Endometrium (tissue), 2 donors: ENCODE measurements at regions not wholly inside any gene's neighbourhood (a gene's known extent, or its start where the extent isn't known, plus 50 kb on each side); places are given as distances from the start of the nearest gene placed in this dataset.

ENCODE experiments used
- FAIRE-seq: peaks from 2 replicates; lab custom pipeline; 2012; peaks lifted over from hg19 to GRCh38; lab: Jason Lieb, UNC
- donor health status: control.
- donor health status: control.

DNA sequence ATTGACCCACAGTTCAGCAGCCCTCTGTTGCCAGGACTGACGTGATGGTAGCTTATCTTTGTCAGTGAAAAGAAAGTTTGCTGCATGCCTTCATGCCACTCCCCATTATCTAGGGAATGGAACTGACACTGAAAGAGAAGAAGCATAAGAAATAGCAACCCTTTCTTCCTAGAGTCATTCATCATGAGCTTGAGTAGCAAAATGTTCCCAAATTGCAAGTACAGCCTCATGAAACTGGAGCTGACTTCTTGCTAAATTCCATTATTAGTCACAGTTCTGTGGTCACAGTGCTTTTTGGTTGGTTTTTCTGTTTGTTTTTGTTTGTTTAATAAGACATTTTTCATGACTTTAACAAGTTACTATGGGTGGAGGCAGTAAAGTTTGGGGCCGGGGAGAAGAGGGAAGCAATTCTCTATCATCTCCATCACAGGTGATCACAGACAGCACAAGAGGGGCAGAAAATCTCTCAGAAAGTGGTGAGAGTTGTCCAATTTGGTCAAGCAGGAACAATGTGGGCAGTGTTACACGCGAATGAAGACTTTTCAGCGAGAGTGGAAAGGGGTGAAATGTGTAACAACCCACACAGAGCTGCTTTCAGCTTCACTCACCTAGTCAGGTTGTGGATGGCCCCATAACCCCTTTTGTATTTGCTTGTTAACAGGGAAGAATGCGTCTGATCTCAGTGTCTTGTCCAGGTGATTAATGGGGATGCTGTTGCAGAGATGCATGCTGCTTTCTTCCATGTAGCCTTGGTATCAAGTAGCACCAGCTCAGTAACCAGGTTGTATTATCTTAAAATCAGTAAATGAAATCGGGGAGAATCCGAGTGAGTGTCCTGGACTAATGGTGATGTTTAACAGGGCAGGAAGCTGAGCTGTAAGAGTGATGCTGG lies 440.4 kb downstream of the DMRT2 start:
- FAIRE-seq: no peak

DNA sequence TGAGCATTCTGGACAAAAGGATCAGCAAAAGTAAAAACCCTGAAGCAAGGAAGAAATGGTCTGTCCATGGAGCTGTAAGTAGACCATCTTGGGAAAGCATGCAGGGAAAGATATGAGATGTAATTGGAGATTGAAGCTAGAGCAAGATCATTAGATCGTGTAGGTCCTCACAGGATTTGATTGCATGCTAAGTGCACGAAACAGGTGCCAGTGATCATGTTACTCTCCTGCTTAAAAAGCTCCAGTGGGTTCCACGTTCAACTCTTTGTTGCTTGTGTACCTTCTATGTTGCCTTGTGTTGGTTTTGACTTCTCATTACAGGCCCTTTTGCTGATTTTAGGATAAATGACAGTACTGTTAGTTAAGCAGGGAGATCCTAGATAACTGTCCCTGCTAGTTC lies 442.0 kb downstream of the DMRT2 start:
- FAIRE-seq: no peak

DNA sequence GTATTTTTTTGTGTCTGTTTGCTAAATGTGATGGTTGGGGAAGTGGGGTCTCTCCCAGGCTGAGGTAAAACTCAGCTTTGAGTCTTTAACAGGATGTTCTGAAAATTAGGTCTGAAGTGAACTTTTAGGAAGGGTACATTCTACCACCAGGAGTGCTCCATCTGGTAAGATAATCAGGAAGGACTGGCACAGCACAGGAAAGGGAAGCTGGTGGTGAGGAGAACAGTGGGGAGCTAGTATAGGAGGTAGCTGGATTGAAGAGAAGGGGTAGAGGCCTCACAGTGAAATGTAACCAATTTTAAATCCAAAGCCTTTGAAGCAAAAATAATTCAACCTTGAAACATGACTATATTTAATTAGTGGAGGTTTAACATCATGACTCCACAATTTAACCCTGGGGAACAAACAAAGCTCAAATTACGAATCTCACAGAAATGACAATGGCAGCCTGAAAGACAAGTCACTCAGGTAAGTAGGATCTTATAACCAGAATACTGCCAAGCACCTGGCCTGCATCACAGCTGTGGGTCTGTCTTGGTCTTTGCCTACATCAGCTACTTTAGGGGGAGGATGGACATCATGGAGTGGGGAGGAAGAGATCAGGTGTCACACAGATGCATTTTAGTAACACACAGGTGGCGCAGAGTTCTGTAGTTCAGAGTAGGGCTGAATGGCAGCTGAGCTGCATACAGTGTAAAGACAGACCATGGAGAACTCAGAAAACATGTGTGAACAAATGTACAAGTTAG lies 445.3 kb downstream of the DMRT2 start:
- no peak for FAIRE-seq

DNA sequence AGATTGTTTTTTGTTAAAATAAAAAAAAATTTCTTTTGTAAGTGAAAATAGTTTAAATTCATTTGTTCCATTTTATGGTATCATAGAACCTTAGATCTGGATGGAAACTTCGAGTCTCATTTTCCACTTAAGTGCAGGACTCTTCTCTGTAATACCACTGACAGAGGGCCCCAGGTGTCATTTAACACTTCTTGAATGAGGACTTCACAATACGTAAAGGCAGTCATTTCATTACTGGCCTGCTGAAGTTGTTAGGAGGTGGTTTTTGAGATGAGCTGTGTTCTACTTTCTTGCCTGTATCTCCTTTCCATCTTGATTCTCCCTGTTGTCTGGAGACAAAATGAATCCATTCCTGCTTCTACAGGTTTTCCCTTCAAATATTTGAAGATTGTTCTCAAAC lies 455.3 kb downstream of the DMRT2 start:
- FAIRE-seq: no peak

DNA sequence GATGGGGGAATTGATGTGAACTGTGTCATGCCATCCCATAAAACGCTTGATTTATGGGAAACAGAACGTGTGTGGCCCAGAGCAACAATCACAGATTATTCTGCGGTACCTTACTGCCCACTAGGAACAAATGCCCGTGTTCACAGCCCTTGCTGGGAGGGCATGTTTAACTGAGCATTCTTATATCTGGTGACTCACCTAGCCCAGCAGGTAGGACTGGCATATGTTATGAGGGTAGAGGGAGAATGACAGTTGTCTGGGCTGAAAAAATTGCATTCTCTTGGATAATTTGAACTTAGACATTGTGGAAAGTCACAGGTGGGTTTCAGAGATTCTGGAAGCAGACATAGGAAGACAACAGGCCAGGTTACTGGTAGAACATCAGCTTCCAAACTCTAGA lies 460.6 kb downstream of the DMRT2 start:
- FAIRE-seq: no peak

DNA sequence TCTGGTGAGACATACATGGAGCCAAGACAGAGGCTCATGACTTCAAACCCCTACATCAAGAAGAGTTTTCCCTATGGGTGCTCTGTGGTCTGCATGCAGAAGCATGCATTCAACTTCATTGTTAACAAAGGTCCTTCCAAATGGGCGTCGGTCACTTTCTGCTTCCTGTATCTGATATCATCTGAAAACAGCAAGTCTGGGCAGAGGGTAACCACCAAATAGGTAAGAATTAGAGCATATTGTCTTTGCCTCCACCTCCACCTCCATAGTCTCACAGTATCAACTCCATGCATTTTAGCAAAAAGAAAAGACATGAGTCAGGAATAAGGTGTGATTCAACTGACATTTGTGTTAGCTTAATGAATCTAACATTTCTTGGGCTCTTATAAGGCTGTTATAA lies 462.9 kb downstream of the DMRT2 start:
- FAIRE-seq: no peak

DNA sequence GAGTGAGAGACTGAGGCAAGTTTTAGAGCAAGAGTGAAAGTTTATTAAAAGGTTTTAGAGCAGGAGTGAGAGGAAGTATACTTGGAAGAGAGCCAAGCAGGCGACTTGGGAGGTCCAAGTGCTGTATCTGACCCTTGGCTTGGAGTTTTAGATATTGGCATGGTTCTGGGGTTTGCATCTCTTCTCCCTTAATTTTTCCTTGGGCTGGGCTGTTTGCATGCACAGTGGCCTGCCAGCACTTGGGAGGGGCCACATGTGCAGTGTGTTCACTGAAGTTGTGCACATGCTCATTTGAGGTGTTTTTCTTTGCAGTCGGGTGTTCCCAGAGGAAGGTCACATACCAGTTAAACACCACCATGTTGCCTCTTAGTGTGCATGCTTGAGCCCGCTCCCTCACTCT lies 464.1 kb downstream of the DMRT2 start:
- no peak for FAIRE-seq

DNA sequence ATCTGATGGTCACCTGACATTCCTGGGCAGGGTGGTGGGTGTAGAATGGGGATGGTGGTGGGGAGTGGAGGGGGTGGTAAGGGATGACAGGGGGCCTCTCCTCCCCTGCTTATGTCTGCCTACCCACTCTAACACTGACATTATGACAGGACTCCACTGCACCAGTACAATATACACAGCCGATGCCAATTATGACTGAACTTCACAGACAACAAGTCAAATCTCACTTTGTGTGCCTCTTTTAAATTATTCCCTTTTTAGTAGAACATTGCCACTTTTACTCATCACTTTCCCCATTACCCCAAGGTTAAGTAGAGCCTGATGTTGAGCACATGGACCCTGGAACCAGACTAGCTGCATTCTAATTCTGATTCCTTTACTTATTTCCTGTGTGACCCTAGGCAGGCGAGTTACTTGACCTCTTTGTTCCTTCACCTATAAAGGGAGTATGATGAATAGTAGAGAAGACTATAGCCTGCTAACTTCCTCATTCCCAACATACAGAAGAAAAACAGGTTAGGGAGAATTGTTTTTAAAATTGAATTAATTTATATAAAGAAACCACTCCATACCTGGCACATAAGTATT lies 464.7 kb downstream of the DMRT2 start:
- no peak for FAIRE-seq

DNA sequence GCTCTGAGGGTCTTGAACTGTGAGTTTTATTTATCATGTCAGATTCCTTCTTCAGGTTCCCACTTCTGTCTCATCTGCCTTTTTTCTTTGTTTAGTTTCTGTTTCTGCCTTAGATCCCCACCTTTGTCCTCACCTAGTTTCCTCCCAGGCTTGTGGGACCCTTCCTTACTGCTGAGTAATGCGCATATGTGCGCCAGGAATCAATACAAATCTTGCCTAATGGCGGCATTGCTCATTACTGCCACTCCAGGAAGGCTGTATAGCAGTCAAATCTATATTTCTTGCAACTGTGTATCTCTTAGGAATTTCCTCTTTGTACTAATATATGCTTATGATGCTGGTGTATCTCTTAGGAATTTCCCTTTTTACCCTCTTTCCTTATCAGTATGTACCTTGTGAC lies 465.4 kb downstream of the DMRT2 start:
- no peak for FAIRE-seq

DNA sequence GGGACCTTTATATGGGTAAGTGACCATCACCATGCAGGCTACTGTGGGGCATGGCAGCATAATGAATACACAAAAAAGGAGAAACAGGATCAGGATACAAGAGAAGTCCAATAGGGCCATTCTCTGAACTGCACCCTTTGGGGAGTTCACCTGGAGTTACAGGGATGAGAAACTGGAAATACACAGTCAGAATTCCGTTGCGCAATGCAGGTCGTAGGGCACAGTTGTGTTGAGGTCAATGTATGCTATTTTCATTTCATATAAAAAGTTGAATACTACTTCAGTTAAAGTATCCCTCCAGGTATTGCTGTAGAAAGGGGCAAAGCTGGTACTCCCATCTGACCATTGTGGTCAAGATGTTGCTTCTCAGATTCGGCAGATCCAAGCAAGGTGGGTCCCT lies 471.4 kb downstream of the DMRT2 start:
- no peak for FAIRE-seq

DNA sequence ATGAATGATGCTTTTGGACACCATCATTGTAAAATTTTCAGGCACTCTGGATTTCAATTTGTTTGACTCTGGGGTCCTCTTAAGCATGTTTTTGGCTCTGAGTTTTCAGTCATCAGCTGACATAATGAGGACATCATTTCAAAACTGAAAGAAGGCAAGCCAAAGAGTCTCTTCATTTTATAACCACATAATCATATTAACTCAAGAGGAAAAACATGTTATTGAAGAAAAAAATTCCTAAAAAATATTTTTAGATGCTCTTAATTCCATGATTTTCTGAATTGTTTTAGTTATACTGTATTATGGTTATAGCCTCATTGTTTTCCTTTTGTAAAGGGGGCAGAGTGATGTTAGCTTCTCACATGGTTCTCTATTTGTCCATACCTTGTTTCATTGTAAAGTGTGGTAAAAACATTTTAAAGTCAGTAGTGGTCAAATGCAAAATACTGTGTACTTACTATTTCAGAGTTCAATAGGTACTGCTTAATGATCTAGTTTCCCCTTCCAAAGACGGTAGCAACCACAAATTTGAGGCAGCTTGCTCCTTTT lies 472.1 kb downstream of the DMRT2 start:
- no peak for FAIRE-seq

DNA sequence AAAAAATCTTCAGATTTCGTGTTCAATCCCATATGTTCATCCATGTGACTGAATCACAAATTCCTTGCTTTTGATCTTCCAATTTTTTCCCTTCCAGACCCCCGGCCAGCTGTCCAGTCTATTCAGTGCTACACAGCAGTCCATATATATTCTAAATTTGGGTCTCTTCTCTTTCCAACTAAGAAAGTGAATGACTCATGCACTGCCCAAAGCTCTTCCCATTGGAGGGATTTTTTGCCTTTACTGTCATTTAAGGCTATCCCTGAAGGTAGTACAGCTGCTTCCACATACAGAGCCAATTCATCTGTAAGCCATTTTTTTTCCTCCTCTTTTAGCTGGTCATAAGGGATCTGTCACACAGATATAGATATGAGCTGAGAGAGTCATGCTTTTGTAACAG lies 478.3 kb downstream of the DMRT2 start:
- no peak for FAIRE-seq

DNA sequence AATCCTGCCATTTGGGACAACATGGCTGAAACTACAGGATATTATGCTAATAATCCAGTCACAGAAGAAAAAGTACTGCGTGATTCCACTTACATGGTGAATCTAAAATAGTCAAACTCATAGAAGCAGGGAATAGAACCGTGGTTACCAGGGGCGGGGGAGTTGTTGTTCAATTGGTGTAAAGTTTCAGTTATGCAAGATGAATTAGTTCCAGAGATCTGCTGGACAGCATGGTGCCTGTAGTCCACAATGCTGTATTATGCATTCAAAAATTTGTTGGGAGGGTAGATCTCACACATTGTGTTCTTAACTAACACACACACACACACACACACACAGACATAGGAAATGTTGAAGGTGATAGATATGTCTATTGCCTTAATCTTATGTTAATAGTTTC lies 480.5 kb downstream of the DMRT2 start:
- no peak for FAIRE-seq

DNA sequence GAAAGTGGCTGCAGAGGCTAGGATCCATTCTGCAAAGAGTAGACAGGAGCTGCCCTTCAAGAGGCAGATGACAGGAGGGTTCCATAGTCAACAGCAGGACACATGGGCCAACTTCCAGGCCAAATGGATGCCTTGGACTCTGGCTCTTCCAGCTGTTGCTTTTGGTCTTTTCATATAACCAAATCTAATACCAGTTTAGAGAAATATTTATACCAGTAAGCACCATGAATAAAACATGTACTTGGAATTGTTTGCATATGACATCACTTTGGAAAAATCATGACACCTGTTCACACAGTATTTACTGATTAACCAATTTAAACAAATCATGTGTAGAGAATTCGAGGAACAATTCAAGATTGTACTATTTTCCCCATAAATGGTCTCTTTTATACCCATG lies 481.3 kb downstream of the DMRT2 start:
- FAIRE-seq: no peak

DNA sequence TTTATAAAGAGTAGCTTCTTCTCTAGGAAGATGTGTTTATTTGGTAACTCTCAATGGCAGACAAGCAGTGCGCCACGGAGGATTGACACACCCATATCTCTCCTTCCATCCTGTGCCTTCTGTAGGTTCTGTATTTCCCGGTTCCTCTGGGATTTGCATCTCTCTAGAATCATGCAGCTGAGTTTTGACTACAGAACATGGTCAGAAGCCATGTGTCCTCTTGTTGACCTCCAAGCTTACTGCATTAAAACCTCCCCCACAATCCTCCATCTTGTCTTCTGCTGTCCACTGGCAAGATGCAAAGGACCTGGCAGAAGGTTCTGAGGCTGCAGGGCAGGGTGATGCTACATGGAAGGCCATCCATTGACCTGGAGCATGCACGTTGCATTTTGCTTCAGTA lies 482.0 kb downstream of the DMRT2 start:
- no peak for FAIRE-seq

DNA sequence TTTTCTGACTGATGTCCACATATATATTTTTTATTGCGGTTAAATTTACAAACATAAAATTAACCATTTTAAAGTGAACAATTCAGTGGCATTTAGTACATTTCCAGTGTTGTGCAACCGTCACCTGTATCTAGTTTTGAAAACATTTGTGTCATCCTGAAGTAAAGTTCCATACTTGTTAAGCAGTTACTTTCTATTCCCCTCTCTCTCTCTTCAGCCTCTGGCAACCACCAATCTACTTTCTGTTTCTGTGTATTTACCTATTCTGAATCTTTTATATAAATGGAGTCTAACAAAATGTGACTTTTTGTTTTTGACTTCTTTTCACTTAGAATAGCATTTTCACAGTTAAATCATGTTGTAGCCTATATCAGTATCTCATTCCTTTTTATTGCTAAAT lies 480.1 kb upstream of the SMARCA2 start:
- FAIRE-seq: no peak

DNA sequence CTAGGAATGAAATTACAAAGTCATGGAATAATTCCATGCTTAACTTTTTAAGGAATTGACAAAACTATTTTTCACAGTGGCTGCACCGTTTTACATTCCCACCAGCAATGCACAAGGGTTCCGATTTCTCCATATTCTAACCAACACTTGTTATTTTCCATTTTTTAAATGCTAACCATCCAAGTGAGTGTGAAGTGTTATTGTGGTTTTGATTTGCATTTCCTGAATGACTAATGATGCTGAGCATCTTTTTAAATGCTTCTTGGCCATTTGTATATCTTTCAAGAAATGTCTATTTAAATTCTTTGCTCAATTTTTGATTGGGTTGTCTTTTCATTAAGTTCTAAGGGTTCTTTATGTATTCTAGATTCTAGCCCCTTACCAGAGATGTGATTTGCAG lies 479.5 kb upstream of the SMARCA2 start:
- FAIRE-seq: no peak

DNA sequence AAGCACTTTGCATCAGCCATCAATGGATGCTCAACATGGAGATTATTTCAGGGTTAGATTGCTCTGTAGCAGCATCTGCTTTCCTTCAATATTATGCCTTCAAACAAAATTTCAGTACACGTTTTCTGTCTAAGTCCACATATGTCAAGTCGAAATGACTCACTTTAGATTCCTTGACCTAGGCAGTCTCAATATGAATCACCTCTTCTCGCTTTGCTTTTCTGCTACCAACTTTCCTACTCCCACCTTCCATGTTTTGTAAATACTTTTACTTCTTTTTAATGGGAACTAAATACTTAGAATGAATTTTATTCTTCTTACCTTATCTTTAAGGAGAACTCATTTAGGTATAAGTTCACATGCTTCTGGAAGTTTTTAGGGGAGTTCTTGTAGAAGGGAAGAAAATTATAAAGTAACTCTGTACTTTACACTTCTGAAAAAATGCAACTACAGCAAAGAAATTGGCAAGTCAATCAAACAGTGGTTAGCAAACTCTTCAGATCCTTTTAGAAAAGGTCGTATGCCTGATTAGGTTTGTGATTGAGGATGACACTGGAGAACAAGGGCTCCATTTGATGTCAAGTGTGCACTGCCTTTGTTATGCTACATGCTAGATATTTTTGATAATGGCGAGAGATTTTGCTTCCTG lies 478.5 kb upstream of the SMARCA2 start:
- FAIRE-seq: no peak

DNA sequence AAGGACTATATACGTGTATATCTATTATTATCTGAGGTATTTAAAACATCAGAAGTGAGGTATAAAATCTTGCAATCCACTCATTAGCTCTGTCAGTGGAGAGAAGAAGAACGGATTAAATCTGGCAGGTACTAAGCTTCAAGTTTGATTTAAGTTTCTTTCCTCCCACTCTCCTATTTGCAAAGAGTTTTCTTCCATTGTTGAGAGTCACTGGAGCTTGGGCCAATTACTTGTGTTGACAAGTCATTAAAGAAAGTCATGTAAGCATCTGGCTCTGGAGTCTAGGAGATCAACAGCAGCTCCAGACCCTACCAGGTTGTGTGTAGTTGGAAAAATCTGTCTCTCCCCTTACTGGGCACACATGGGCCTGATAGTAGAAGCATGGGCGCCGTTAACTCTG lies 476.8 kb upstream of the SMARCA2 start:
- FAIRE-seq: no peak

DNA sequence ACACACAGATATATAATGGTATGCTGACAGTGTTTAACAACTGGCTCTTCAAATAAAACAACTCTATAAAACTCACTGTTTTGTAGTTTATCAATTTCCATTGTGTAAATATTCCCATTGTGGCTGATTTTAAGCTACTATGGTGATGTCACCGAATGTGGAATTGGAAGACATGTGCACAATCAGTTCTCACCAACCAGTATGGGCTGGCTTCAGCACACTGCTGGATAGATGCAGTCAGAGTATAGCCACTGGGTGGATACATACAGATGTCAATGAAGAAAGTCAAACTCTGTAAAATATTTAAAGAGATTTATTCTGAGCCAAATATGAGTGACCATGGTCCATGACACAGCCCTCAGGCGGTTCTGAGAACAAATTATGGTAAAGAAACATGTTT lies 475.9 kb upstream of the SMARCA2 start:
- no peak for FAIRE-seq

DNA sequence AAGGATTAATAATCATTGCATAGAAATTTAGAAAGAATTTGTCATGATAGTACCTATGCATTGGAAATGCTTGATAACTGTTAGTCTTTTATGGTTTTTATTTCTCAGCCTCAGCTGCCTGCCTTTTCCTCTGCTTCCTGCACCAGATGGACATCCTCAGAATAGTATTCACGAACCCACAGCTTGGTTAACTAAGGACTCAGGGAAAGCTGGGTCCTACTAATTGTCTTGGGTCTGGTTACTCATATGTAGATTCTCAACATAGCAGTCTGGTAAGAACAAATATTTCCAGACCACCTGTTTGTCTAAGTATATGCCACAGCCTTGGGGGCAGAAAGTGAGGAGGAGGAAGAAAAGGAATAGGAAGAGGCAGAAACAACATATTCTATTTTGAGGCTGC lies 464.5 kb upstream of the SMARCA2 start:
- FAIRE-seq: no peak
